ENCODE measurements at regions not wholly inside any gene's neighbourhood (a gene's known extent, or its start where the extent isn't known, plus 50 kb on each side); places are given as distances from the start of the nearest gene placed in this dataset.

GRCh38 chr10:53166325-53166724 is 393.7 kb upstream of the MBL2 start:
- TF ChIP-seq CTCF (IDR thresholded peaks at IDR 0.05) (no peak), POLR2A (IDR thresholded peaks at IDR 0.05) (no peak)

Data from esophagus squamous epithelium (tissue), 4 donors.